ENCODE measurements at regions not wholly inside any gene's neighbourhood (a gene's known extent, or its start where the extent isn't known, plus 50 kb on each side); places are given as distances from the start of the nearest gene placed in this dataset.

DNA sequence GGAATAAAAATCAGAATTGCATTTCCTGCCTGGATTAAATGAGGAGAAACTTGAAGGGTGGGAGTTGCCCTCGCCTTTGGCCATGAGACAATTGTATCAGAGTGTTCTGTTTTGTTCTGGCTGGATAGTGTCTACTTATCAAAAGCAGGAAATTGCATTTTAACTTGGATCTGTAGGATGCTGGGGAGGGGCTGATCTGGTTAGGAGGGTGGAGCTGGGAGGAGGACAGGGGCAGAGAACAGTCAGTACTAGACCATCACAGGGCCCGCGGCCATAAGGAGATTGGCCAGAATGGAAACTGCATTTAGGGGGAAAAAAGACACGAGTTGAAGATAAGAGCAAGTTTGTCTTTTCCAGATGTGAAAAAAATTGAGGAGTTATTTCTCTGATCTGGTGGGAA lies 199.1 kb upstream of the POU3F3 start:
- CTCF ChIA-PET (ENCODE audit: partially characterized antibody) = interaction anchor here (1.0 to 1.1 kb wide), 2 partner anchors 23 to 79 kb away, joined by 3 read pairs; no protein-coding TSS in a partner anchor
- H3K56ac ChIP-seq (replicated peaks; ENCODE audit: insufficient read length, low read depth, low read length) = no peak overlapping the region
- no peak overlapping the region for H2AK5ac ChIP-seq (ENCODE audit: low read depth, low read length)
- H3K36me3 ChIP-seq (ENCODE audit: control insufficient read depth in 2 of 4, insufficient read depth in 4 of 4, low read length in 3 of 4) = no peaks in the 10 kb centered on the region
- H2AFZ ChIP-seq (ENCODE audit: low read length) = no peak overlapping the region
- no peak overlapping the region for H2BK12ac ChIP-seq (ENCODE audit: low read depth, low read length)
- H3K14ac ChIP-seq (ENCODE audit: insufficient read length) = no peak overlapping the region
- TF ChIP-seq, protein P1, sequence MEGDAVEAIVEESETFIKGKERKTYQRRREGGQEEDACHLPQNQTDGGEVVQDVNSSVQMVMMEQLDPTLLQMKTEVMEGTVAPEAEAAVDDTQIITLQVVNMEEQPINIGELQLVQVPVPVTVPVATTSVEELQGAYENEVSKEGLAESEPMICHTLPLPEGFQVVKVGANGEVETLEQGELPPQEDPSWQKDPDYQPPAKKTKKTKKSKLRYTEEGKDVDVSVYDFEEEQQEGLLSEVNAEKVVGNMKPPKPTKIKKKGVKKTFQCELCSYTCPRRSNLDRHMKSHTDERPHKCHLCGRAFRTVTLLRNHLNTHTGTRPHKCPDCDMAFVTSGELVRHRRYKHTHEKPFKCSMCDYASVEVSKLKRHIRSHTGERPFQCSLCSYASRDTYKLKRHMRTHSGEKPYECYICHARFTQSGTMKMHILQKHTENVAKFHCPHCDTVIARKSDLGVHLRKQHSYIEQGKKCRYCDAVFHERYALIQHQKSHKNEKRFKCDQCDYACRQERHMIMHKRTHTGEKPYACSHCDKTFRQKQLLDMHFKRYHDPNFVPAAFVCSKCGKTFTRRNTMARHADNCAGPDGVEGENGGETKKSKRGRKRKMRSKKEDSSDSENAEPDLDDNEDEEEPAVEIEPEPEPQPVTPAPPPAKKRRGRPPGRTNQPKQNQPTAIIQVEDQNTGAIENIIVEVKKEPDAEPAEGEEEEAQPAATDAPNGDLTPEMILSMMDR (IDR thresholded peaks at IDR 0.05; ENCODE audit: control extremely low read depth in 1 of 3, insufficient read depth in 1 of 3, low read depth in 1 of 3, low read length in 3 of 3) = no peak
- no peak for TF ChIP-seq SIN3A (conservative IDR thresholded peaks at IDR 0.05 in 1 of 2, IDR thresholded peaks at IDR 0.05 in 1 of 2; ENCODE audit: low read depth in 1 of 2, low read length in 2 of 2)
- no peak for TF ChIP-seq FOSL1 (IDR thresholded peaks at IDR 0.05; ENCODE audit: insufficient read depth, low read depth, low read length)
- no peak for TF ChIP-seq TAF1 (IDR thresholded peaks at IDR 0.05; ENCODE audit: low read depth, low read length)
- TF ChIP-seq SIRT6 (IDR thresholded peaks at IDR 0.05; ENCODE audit: low read length) = no peak
- no peak for TF ChIP-seq CHD1 (IDR thresholded peaks at IDR 0.05; ENCODE audit: low read depth, low read length)
- no peak for TF ChIP-seq SRF (IDR thresholded peaks at IDR 0.05; ENCODE audit: low read depth, low read length)
- H3K4me2 ChIP-seq (ENCODE audit: insufficient read depth in 1 of 2, low read depth in 2 of 2, low read length in 2 of 2) = no peak overlapping the region
- no peak overlapping the region for H3K4me3 ChIP-seq (ENCODE audit: extremely low read depth in 1 of 4, insufficient read depth in 2 of 4, low read depth in 3 of 4, low read length in 4 of 4)
- H4K91ac ChIP-seq (replicated peaks; ENCODE audit: insufficient read length, low read length) = no peak overlapping the region
- no peak for FAIRE-seq
- no peak for DNase-seq (ENCODE audit: low read depth in 1 of 2, low spot score in 2 of 2)
- POLR2A ChIA-PET (ENCODE audit: partially characterized antibody) = no interaction called here
- H4K20me1 ChIP-seq (replicated peaks in 1 of 2; ENCODE audit: control insufficient read depth in 1 of 2, insufficient read depth in 2 of 2, low read length in 2 of 2) = no peaks in the 10 kb centered on the region
- H2BK15ac ChIP-seq (ENCODE audit: low read length) = no peak overlapping the region
- no peak overlapping the region for H2BK5ac ChIP-seq (ENCODE audit: low read depth, low read length)
- no peak overlapping the region for H3K9ac ChIP-seq (replicated peaks in 1 of 4; ENCODE audit: extremely low read depth in 1 of 4, low read depth in 3 of 4, low read length in 3 of 4)
- H3K18ac ChIP-seq (ENCODE audit: extremely low read depth, low read length) = no peak overlapping the region
- H2BK20ac ChIP-seq (ENCODE audit: low read length) = no peak overlapping the region
- H3K27me3 ChIP-seq (replicated peaks in 1 of 4; ENCODE audit: control insufficient read depth in 3 of 4, extremely low read depth in 1 of 4, insufficient read depth in 3 of 4, low read length in 3 of 4) = peaks cover 0 to 22% (median 12%) of the 10 kb centered on the region in 4 experiments; a peak in 5 of 7 replicates
- H3K23me2 ChIP-seq (ENCODE audit: low read depth, low read length) = peaks cover 8% of the 10 kb centered on the region; the same call in 1 of the 2 replicates
- H3K79me1 ChIP-seq (ENCODE audit: low read depth, low read length) = no peaks in the 10 kb centered on the region
- no peak overlapping the region for H4K5ac ChIP-seq (ENCODE audit: insufficient read length, low read depth, low read length)
- WGBS, 2 experiments (ENCODE audit: extremely low coverage in 1 of 2, insufficient coverage in 1 of 2, insufficient read length in 1 of 2, insufficient replicate concordance in 2 of 2, low coverage in 1 of 2, low lambda C conversion rate in 2 of 2, missing lambda C conversion rate in 1 of 2) = 86% methylated on average over 4 of the region's 4 CpGs; no CpG with 5 or more reads in 1 of the 2 experiments
- no peak overlapping the region for H2BK120ac ChIP-seq (replicated peaks; ENCODE audit: low read depth, low read length)
- H3K9me3 ChIP-seq (ENCODE audit: insufficient read depth in 2 of 2, low read depth in 1 of 2, low read length in 1 of 2) = no peaks in the 10 kb centered on the region
- H3K4ac ChIP-seq (replicated peaks; ENCODE audit: insufficient read length, low read depth, low read length) = no peak overlapping the region
- H4K8ac ChIP-seq (ENCODE audit: extremely low read depth, insufficient read depth, low read length) = no peak overlapping the region
- no peaks in the 10 kb centered on the region for H3K79me2 ChIP-seq (ENCODE audit: control insufficient read depth in 1 of 2, insufficient read depth in 2 of 2, low read length in 2 of 2)
- H3K4me1 ChIP-seq (replicated peaks in 1 of 4; ENCODE audit: control insufficient read depth in 3 of 4, insufficient read depth in 4 of 4, low read length in 3 of 4) = peaks cover 7 to 15% (median 11%) of the 10 kb centered on the region in 4 experiments
- no peak overlapping the region for H3K23ac ChIP-seq (ENCODE audit: insufficient read length)
- H3K27ac ChIP-seq (ENCODE audit: low read depth, low read length) = no peak overlapping the region

Measured in H1 (cell line).